ENCODE measurements at regions not wholly inside any gene's neighbourhood (a gene's known extent, or its start where the extent isn't known, plus 50 kb on each side); places are given as distances from the start of the nearest gene placed in this dataset.

GRCh38 chr9:119802621-119803020, 433.4 kb upstream of the BRINP1 start:
- no peak for TF ChIP-seq POLR2A (IDR thresholded peaks at IDR 0.05)
- TF ChIP-seq, protein P1, sequence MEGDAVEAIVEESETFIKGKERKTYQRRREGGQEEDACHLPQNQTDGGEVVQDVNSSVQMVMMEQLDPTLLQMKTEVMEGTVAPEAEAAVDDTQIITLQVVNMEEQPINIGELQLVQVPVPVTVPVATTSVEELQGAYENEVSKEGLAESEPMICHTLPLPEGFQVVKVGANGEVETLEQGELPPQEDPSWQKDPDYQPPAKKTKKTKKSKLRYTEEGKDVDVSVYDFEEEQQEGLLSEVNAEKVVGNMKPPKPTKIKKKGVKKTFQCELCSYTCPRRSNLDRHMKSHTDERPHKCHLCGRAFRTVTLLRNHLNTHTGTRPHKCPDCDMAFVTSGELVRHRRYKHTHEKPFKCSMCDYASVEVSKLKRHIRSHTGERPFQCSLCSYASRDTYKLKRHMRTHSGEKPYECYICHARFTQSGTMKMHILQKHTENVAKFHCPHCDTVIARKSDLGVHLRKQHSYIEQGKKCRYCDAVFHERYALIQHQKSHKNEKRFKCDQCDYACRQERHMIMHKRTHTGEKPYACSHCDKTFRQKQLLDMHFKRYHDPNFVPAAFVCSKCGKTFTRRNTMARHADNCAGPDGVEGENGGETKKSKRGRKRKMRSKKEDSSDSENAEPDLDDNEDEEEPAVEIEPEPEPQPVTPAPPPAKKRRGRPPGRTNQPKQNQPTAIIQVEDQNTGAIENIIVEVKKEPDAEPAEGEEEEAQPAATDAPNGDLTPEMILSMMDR (IDR thresholded peaks at IDR 0.05), result no peak
